HG03097 (cell line): ENCODE measurements at regions not wholly inside any gene's neighbourhood (a gene's known extent, or its start where the extent isn't known, plus 50 kb on each side); places are given as distances from the start of the nearest gene placed in this dataset.

Experiments used
- ATAC-seq: cut with Tn5 transposase; IDR thresholded peaks from one replicate; pipeline ENCODE4 v1.9.1; 2021; ENCODE audit not compliant: unreplicated experiment, low FRiP score

- ATAC-seq: no peak
Measured at GRCh38 chr10:111491154-111491553, 414.3 kb downstream of the ADRA2A start.

- no peak for ATAC-seq
Measured at GRCh38 chr10:111493024-111493625, 416.3 kb downstream of the ADRA2A start.

GRCh38 chr10:111498560-111498959, 421.7 kb downstream of the ADRA2A start:
- ATAC-seq: no peak

- no peak for ATAC-seq
Measured at GRCh38 chr10:111504376-111504775, 427.5 kb downstream of the ADRA2A start.

DNA sequence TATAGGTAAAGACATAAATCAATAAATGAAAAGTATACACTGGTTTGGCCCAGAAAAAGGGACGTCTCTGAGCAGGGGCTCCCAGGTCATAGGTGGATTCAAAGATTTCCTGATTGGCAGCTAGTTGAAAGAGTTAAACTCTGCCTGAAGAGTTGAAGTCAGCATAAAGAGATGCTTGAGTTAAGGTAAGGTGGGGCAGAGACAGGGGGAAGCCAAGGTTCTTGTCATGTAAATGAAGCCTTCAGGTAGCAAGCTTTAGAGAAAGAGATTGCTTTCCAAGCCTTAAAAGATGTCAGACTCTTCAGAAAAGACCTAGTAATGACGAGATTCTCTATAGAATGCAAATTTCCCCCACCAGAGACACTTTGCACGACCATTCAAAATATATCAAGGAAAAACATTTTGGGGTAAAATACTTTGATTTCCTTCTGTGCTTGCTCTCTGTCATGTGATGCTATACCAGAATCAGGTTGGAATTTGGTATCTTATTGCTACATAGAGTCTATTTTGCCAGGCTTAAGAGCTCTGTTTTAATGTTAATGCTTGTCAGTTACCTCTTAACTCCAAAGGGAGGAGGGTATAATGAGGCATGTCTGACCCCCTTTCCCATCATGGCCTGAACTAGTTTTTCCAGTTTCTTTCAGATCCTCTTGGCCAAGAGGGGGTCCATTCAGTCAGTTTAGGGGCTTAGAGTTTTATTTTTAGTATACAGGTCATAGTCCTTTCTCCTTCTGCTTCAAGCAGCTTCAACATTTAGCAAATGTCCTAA, 429.6 kb downstream of the ADRA2A start:
- ATAC-seq: no peak

DNA sequence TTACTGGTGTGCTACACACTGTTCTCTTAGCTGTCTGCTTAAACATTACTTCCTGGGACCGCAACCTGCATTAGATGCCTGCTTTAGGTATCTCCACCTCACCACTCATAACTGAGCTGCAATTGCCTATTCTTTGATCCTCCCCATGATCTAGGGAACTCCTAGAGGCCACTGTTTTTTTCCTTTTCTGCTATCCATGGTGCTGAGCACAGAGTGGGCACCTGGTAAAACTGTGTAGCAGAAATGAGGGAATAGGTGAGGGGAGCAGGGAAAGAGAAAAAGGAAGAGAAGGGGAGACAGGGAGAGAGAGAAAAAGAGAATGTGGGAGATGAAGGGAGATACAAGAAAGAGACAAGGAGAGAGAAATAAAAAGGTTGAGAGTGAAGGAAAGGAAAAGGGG, 434.9 kb downstream of the ADRA2A start:
- no peak for ATAC-seq

GRCh38 chr10:111515264-111515663, 438.4 kb downstream of the ADRA2A start:
- ATAC-seq: no peak

DNA sequence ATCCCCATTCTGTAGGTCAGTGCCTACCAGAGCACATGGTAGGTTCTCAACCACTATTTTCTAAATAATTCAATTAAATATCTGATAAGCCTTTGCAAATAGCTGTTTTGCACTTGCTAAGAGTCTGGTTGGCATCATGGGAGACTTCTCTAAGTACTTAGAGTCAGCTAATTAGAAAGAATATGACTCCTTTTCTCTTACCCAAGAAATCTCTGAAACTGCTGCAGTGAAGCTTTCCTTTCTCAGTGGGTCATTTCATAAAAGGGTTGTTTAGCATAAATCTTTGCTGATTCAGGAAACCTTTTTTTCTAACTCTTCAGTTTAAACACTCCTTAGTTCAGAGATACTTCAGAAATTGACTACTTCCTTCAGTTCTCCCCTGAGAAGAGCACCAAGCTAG, 438.9 kb downstream of the ADRA2A start:
- no peak for ATAC-seq

- ATAC-seq: no peak
Measured at GRCh38 chr10:111516144-111516543, 439.3 kb downstream of the ADRA2A start.

- no peak for ATAC-seq
Measured at GRCh38 chr10:111522141-111522540, 445.3 kb downstream of the ADRA2A start.

GRCh38 chr10:111522551-111522950, 445.7 kb downstream of the ADRA2A start:
- ATAC-seq: no peak

DNA sequence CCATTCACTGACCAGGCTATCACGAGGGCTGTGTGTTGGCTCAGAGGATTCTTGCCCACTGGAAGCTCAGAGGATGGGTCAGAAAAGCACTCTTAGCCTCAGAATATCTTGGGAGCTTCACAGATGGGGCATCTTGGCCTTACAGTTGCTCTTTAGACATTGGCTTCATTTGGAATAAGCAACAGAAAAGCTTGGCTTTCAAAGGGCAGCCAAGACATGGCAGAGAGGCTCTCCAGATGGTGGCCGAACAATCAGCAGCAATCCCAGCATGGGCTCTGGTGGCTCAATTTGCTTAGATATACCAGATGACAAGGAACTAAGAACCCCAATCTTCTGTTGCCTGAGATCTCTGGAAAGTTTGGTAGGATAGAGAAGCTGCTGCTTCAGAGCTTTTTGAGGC, 446.2 kb downstream of the ADRA2A start:
- ATAC-seq: no peak

DNA sequence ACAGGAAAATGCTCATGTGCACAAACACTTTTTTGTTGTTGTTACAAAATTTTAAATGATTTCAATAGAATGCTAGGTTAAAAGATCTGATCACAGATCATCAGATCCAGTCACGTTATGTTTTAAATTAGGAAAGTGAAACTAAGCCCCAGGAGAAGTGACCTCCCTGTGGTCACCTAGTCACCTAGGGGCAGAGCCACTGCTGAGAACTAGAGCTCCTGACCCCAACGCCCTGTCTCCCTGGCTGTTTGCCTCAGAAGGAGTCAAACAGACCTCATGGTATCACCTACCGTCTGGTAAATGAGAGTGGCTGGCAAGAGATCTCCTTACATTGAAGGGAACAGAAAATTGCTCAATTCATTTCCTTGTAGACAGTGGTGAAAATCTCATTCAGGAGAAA, 447.3 kb downstream of the ADRA2A start:
- ATAC-seq: no peak

DNA sequence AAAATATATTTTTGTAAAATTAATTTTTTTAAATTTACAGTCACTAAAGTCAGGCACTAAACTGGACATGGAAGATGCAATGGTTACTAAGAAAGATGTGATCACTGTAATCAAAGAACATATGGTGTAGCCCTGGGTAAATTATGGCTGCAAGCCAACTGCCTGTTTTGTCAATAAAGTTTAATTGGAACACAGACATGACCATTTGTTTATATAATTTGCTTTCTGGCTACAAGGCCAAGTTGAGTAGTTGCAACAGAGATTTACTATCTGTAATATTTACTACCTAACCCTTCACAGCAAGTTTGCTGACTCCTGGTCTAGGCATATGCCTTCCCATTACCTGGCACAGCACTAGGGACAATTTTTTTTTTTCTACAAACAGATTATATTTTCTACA, 448.9 kb downstream of the ADRA2A start:
- ATAC-seq: no peak

DNA sequence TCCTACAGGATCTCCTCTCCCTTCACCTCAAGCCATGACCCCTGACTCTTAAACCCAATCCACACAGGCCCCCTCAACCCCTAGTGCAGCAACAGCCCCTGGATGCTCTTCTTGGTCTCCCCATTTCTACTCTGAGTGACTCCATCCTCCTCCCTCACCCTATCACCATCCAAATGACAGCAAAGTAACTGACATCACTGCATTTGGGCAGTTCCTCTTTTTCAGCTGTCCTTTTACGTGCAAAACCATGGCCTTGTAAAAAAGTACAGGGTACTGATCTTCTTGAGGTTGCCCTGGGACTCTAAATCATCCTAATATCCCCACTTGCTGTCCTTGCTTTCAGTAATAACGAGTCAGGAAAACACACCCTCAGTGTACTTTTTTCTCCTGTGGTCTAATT, 454.9 kb downstream of the ADRA2A start:
- no peak for ATAC-seq

GRCh38 chr10:111532139-111532538, 455.3 kb downstream of the ADRA2A start:
- ATAC-seq: no peak

- ATAC-seq: no peak
Measured at GRCh38 chr10:111539246-111539645, 462.4 kb downstream of the ADRA2A start.

GRCh38 chr10:111543854-111544253, 467.0 kb downstream of the ADRA2A start:
- ATAC-seq: no peak

DNA sequence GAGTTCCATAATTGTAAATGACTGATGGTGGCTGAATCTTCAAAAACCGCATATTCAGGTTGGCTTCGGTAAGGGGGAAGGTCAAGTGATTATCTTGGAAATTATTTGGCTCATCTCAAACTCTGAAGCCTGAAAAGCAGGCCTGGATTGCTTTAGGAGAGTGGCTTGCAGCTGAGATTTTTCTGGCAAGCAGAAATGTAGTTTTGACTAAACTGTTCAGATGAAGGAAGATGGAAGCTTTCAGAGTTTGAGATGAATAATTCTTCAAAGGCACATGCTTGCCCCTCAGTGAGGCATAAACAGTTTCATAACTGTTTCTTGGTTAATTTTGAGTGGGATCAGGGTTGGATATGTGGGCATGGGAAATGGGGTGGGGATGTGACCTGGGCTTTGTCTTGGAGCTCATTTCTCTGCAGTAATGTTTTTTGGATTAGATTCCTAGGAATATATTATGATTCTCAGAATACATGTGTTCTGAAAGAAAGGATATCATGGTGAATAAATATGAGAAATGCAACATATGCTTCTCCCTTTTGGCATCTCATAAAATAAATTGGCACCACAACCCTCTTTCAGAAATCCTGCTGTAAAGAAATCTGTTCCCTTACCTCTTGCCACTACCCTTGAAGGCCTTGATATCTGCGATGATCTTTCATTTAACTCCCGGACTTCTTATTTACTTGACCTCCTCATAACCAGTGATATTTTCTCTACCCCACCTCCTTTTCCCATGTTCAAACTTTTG, 469.2 kb downstream of the ADRA2A start:
- no peak for ATAC-seq

GRCh38 chr10:111548084-111548726, 471.4 kb downstream of the ADRA2A start:
- ATAC-seq: no peak

- no peak for ATAC-seq
Measured at GRCh38 chr10:111551001-111551400, 474.2 kb downstream of the ADRA2A start.
